ENCODE measurements at regions not wholly inside any gene's neighbourhood (a gene's known extent, or its start where the extent isn't known, plus 50 kb on each side); places are given as distances from the start of the nearest gene placed in this dataset.

- DNase-seq, result no peak
Measured at GRCh38 chr2:223107825-223108224, 55.8 kb downstream of the KCNE4 start.

- no peak for DNase-seq
Measured at GRCh38 chr2:223108351-223109050, 56.5 kb downstream of the KCNE4 start.

GRCh38 chr2:223109341-223109740 lies 57.4 kb downstream of the KCNE4 start:
- DNase-seq, result no peak

GRCh38 chr2:223113161-223113560 lies 61.2 kb downstream of the KCNE4 start:
- DNase-seq, result no peak

DNA sequence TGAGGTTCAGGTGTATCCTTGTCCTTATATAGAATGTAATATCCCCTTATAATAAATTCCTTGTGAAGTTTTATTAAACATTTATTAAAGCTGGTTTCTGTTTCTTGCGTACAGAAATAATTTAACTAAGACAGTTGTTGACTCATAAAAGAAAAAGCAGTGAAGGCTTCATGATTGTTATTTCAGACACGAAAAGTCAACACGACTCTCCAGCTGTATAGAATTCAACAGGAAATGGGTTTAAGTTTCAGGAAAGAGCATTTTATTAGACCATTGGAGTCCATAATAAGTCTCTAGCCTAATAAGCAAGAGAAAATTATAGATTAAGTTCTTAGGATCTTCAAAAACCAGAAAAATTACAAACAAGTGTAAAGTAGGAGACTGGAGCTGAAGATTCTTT lies 62.2 kb downstream of the KCNE4 start:
- DNase-seq, result no peak

GRCh38 chr2:223114917-223115316 lies 62.9 kb downstream of the KCNE4 start:
- no peak for DNase-seq

DNA sequence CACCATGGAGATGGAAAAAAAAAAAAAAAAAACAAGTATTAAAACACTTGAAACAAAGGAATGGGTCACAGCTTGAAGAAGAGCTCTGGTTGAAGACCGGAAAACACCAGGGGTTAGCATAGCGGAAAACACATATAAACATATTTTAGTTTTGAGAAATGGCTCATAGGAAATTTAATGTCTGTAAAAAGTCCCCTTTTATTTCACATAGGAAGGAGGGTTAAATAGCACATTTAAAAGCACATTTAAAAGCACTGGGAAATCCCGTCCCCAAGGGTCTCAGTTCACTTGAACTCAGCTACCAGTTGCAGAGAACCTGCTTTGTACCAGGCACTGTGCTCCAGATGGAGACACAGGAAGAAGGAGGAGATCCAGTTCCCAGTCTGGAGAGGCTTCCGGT lies 65.5 kb downstream of the KCNE4 start:
- DNase-seq, result no peak

DNA sequence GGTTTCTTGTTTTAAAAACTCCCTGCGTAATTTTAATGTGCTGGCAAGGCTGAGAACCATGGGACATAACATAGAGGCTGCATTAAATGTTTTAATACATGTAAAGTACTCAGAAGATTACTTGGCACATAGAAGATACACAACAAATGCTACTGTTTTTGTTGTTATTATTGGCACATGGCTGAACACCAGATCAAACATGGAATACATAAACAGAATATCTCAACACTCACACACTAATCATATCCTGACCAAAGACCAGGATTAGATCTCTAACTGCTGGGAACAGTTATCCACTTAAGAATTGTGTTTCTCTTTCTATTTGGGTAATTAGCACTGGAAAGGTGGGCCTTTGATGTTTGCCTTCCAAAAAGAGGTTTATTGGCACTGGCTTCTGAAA lies 69.3 kb downstream of the KCNE4 start:
- DNase-seq, result no peak

- no peak for DNase-seq
Measured at GRCh38 chr2:223122781-223123180, 70.8 kb downstream of the KCNE4 start.

DNA sequence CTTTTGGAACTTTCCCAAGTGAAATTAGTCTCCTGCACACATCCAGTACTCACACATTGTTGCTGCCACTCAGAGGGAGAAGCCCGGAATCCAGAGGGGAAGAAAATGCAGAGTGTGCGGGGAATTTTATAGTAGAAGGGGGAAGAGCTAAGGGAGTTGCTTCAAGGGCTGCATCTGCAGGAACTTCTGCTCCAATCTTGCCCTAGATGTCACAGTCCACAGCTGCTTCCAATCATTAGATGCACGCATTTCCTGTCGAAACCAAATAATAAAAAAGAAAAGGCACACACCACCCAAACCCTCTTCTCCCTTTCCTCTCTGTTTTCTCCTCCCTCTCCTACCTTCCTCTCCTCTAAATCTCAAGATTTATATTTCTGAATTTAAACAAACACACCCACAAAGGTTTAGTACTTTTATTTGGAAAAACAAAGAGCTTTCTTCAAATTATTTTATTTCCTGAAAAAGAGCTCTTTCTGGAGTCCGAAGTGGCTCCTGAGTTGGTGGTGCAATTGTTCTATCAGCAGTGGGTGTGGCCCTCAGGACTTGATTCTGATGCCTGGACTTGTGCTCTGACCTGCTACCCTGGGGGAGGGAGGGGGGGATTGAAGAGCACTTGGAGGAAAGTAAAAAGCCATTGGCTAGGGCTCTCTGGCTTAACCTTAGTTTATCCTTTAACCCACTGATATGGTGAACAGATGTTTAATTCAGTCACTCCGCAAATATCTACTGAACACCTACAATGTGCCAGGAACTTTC lies 72.0 kb downstream of the KCNE4 start:
- DNase-seq, result no peak

- DNase-seq, result no peak
Measured at GRCh38 chr2:223141606-223142005, 89.6 kb downstream of the KCNE4 start.

- DNase-seq, result no peak
Measured at GRCh38 chr2:223142118-223142517, 90.1 kb downstream of the KCNE4 start.

DNA sequence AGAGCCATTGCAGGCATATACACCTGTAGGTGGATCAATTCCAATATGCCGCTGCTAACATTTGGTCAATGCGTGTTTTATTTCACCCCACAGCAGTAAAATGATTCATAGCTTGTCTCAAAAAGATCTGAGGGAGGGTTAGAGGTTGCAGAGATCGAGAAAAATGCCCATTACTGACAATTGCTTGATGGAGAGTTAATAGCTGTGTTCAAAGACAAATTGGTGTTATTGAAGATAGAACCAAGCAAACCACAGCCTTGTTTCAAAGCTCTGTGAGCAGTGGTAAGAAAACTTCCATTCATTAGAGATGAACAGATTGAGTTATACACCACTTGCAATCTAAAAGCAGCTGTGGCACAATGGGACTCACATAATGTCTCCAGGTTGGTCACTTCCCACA lies 95.4 kb downstream of the KCNE4 start:
- no peak for DNase-seq

DNA sequence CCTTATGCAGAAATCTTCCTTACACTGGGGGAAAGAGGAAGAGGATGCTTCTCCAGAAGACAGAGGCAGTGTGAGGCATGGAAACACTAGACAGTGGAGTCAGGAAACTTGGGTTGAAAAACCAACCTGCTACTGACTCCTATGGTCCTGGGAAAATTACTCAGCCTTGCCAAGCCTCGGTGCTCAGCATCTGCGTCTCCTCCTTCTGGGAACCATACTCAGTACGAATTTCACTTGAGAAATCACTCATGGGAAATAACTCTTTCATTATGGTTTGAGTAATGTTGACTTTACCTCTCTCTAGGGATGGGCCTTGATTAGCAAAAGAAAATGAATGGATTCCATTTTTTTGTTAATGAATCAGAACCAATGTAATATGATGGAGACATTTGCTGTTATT lies 96.5 kb downstream of the KCNE4 start:
- no peak for DNase-seq

DNA sequence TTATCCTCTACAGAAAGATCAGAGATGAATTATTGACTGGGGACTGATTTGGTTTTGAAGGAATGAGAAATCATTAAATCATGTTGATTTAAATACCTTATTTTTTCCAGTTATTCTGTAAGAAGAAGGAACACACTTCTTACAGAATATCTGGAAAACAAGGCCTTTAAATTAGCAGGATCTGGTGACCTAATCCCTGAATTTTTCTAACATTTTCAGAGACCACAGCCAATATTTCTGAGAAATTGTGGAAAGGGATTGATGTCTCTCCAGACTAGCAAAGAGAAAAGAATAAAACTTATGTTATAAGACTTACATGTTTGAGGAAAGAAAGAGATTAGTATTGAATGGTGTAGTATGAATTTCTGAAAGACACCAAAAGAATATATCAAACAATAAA lies 104.0 kb downstream of the KCNE4 start:
- DNase-seq, result no peak

GRCh38 chr2:223161873-223162458 lies 110.0 kb downstream of the KCNE4 start:
- no peak for DNase-seq

DNA sequence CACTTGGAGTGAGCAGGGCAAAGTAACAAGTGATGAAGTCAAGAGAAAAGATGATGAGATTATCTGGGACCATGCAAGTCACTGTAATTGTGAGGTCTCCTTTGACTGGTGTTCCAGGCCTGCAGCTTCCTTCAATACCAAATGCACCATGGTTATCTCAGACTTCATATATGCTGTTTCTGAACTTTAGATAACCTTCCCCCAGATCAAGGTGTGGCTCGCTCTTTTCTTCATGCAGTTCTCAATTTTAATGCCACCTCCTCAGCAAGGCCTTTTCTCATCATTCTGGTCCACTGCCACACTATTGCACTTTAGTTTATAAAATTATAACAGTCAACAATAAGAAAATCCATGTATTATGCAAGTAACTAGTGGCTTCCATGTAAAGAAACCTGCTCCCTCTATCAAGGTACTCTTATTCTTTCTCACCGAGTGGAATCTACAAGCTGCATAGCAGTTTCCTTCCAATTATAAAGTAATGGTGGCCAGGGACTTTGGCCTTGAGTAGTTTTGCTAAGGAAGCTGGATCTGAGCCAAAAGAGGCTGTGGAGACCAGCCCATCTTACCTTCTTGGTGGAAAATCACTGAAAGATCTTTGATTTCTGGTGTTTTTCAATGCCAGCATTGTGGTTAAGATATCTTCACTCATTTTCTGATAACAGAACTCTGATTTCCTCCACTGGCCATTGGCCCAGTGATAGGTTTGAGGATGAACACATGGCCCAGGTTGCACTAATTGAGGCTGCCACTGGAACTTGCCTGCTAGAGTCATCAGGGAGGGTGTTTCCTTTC lies 113.6 kb downstream of the KCNE4 start:
- DNase-seq, result no peak

DNA sequence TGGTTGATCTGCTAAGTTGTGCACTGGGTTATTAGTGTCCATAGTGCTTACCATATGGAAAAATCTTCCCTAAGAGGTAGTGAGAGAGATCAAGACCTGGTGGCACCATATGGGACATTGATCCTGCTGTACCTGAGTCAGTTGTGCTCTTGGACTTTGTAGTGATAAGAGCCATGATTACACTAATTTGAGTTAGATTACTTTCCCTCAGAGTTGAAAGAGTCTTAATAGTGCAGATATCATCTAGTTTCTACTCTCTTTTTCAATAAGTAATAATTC lies 114.2 kb downstream of the KCNE4 start:
- DNase-seq, result no peak

DNA sequence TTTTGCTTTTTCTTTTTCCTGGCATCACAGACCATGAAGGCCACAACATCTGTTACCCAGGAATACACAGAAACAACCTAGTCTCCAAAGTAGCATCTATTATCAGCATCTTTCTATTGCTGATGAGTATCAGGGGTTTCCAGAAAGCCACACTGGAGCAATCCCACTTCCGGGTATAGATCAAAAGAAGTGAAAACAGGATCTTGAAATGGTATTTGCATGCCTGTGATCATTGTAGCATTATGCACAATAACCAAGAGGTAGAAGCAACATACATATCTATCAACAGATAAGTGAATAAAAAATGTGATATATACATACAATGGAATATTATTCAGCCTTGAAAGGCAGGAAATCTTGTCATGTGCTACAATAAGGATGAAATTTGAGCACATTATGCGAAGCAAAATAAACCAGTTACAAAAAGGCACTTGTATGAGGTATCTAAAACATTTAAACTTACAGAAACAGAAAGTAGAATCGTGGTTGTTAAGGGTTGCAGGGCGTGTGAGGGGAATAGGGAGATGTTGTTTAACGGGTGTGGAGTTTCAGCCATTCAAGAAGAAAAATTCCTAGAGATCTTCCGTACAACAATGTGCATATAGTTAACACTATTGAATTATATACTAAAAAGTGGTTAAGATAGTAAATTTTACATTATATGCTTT lies 115.1 kb downstream of the KCNE4 start:
- no peak for DNase-seq

GRCh38 chr2:223169830-223170605 lies 118.0 kb downstream of the KCNE4 start:
- no peak for DNase-seq

GRCh38 chr2:223176970-223177369 lies 125.0 kb downstream of the KCNE4 start:
- DNase-seq, result no peak

- no peak for DNase-seq
Measured at GRCh38 chr2:223180463-223180862, 128.5 kb downstream of the KCNE4 start.
